ENCODE measurements at regions not wholly inside any gene's neighbourhood (a gene's known extent, or its start where the extent isn't known, plus 50 kb on each side); places are given as distances from the start of the nearest gene placed in this dataset.

- TF ChIP-seq EZH2 (IDR thresholded peaks at IDR 0.05; ENCODE audit: borderline replicate concordance) (no peak), CTCF (IDR thresholded peaks at IDR 0.05; ENCODE audit: poor library complexity) (no peak), EZH2phosphoT487 (IDR thresholded peaks at IDR 0.05; ENCODE audit: low read depth, severe bottlenecking, unreplicated experiment) (no peak)
Measured at GRCh38 chr16:63890081-63890480, 1231.8 kb downstream of the CDH11 start.
